SKM-1 treated with dmso at 0.1 percent for 144 hours (cell line): ENCODE measurements at regions not wholly inside any gene's neighbourhood (a gene's known extent, or its start where the extent isn't known, plus 50 kb on each side); places are given as distances from the start of the nearest gene placed in this dataset.
"Not testable (repeated sequence)": the region's sequence is repeated elsewhere in the genome, so short reads cannot be mapped to it uniquely, and the experiment has no call there.

Experiments
- DNase-seq: peaks from one replicate; lab custom pipeline; 2025; ENCODE audit not compliant: unreplicated experiment; lab: John Stamatoyannopoulos, UW

DNA sequence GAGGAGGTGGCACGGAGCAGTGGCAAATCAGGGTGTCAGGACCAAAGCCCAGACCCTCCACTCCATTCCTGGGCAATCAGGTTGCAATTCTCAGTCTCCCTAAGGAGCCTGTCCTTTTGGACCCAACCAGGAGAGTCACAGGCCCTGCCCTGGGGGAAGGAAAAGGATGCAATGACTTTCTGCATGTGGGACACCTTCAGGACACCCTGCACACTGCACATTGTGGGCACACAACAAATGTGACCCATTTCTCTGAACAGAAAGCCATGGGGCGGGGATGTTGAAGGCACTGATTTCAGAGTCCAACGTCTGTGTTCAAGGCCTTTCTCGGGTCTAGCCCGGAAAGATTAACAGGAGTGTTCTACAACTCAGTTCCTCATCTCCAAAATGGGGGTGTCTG is 286.2 kb upstream of the FOXF1 start:
- no peak for DNase-seq

DNA sequence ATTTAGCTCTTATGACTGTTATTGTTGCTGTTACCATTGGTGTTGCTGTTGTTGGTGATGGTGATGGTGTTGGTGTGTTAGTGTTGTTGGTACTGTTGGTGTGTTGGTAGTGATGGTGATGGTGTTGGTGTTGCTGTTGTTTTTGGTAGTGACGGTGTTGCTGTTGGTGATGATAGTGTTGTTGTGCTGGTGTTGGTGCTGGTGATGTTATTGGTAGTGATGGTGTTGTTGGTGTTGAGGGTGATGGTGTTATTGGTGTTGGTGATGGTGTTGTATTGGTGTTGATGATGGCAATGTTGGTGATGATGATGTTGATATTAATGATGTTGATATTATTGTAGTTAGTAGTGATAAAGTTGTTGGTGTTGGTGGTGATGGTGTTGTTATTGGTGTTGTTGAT is 285.7 kb upstream of the FOXF1 start:
- no peak for DNase-seq

DNA sequence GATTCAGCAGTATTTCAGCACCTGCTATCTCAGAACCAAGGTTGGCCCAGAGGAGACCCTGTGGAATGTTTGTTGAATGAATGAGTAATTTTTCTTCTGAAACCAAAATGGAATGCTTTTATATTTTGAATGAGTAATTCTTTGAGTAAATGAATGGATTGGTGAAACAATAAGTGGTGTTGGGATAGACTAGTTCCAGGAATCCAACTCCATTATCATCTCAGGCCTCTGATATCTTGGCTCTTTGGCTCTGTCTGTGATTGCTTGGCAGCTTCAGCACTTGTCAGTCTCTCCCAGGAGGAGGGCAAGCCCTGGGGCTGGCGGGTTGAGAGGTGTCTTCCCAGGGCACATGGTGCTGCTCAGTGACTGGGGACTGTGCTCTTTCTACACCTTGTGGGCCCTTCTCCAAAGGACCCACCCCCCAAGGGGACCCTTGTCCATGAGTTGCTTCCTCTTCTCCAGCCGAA is 284.4 kb upstream of the FOXF1 start:
- no peak for DNase-seq

DNA sequence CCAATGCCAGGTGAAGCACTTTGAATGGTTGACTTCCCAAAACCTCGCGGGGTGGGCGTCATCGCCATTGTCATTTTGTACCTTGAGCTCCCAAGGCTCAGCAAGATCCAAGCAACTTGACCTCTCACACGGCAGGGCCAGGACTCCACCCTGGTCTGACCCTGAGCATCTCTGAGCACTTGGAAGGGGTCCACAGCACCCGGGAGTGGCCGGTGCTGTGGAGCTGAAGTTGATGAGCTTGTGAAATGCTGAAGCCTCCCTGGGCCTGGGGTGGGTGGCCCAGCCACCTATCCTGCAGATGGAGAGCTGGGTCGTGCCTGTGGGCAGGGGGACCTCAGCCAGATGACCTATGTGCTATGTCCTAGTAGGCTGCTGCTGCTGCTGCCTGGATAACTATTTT is 283.3 kb upstream of the FOXF1 start:
- no peak for DNase-seq

- DNase-seq: no peak
Measured at GRCh38 chr16:86227801-86228200, 282.5 kb upstream of the FOXF1 start.

DNA sequence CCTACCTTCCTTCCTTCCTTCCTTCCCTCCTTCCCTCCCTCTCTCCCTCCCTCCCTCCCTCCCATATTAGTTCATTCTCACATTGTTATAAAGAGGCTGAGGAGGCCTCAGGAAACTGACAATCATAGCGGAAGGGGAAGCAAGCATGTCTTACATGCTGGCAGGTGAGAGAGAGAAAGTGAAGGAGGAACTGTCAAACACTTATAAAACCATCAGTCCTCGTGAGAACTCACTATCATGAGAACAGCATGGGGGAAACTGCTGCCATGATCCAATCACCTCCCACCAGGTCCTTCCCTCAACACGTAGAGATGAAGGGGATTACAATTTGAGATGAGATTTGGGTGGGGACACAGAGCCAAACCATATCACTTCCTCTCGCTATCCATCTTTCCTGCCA is 281.6 kb upstream of the FOXF1 start:
- DNase-seq: no peak

- no peak for DNase-seq
Measured at GRCh38 chr16:86229283-86229682, 281.0 kb upstream of the FOXF1 start.

GRCh38 chr16:86229866-86230656 is 280.3 kb upstream of the FOXF1 start:
- DNase-seq: no peak

DNA sequence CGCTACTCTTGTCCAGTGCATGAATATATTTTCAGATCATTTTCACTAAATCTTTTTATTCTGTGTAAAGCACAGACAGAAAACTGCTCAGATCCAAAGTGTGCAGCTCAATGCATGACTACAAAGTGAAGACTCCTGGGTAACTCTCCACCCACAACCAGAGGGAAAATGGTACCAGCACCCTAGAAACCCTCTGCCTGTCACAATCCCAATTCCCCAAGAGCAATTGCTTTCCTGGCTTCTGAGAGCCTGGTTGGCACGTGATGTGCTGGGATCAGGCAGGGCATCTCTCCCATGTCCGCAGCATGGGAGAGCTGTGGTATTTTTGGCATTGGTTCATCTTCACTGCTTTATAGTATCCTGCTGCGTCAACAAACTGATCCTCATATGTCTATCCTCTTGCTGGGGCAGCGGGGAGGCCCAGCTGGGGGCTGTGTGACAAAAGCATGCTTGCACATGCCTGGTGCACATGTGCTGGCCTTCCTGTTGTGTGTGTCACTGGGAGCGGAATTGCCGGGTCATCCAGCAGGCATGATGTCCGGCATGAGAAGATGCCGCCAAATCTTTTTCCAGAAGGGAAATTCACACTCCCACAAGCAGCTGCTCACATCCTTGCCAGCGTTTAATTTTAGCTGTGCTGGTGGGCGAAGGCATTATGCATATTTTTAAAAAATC is 278.9 kb upstream of the FOXF1 start:
- DNase-seq: no peak

DNA sequence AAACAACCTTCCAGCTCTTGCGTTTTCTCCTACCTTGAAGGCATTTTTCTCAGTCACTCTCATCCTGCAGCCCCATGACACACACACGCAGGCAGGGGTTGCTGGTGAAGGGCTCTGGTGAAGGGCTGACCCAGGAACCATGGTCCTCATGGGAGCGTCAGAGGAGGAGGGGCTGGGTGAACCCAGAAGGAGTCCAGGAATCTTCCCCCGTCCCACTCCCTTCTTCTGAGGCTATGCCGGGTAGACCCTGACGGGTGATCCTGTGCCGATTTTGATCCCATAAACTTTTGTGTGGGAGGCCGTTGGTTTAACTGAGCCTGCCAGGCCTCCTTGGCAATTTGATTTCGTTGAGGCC is 278.4 kb upstream of the FOXF1 start:
- DNase-seq: no peak

DNA sequence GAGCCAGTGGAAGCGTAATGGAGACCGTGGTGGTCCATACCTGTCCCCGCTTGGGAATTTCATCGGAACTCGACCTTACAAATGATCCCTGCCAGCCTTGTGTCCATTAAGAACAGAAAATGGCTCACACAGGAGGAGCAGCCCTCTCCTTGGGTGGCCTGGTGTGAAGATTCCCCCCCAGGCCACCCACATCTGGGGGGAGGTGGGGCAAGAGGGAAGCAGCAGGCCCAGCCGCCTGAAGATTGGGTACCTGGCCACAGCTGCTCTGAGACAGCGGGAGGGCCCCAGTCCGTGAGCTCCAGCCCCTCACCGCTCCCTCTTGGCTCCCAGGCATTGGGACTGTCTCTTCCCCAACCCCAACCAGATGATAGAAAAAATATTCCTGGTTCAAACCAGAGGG is 277.8 kb upstream of the FOXF1 start:
- no peak for DNase-seq

DNA sequence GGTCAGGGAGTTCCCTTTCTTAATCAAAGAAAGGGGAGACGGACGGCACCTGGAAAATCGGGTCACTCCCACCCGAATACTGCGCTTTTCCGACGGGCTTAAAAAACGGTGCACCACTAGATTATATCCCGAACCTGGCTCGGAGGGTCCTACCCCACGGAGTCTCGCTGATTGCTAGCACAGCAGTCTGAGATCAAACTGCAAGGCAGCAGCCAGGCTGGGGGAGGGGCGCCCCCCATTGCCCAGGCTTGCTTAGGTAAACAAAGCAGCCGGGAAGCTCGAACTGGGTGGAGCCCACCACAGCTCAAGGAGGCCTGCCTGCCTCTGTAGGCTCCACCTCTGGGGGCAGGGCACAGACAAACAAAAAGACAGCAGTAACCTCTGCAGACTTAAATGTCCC is 276.8 kb upstream of the FOXF1 start:
- not testable (repeated sequence) for DNase-seq

- DNase-seq: no peak
Measured at GRCh38 chr16:86239381-86239780, 270.9 kb upstream of the FOXF1 start.

DNA sequence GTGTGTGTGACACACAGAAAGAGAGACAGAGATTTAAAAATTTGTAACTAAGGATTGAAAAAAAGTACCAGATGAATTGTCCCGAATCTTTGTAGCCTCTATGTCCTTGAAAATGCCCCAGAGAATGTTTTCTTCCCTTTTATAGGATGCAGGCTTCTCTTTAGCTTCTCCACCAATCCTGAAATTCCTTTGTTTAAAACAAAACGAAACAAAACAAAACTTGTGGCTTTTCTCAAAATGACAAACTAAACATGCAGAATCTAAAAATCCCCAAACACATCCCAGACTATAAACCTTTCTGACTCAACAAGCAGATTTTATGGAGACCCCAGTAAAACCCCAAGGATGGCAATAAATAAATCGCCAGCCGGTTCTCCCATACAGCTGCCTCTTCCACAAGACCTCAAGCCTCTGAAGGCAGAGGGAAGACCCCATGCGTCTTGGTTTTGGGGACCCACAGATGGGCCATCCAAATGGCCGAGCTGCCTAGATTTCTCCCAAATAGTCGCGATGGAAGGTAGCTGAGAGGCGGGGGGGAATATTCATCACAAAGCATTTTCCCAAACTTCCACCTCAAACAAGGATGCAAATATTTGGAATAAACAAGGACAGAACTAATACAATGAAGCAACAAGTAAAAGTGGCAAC is 269.5 kb upstream of the FOXF1 start:
- DNase-seq: no peak

GRCh38 chr16:86241681-86242080 is 268.6 kb upstream of the FOXF1 start:
- DNase-seq: no peak

GRCh38 chr16:86242244-86243122 is 267.8 kb upstream of the FOXF1 start:
- DNase-seq: no peak

GRCh38 chr16:86243123-86243473 is 267.2 kb upstream of the FOXF1 start:
- no peak for DNase-seq

DNA sequence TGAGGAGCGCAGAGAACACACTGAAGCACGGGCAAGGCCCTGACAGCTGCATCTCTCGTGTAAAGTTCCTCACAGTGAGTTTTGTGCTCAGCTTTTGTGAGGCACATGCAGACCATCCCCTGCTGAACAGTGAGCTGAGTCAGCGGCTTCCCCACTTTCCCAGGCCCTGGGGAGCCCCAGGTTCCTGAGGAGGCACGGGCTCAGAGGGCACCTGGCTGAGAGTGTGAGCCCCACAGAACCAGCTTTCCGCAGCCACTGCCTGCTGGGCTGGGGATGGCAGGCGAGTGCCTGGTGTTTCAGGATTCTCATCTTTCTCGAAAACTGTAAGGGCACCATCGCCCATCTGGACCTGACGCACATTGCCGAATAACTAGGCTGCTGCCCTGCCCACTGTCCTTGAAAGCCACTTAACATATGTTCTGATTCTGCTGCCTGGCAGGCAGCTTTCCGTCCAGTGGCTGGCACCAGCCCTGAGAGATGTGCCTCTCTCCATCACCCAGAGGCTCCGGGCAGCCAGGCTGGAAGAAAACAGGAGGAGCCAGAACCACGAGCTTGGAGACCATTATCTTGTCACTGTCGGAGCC is 266.7 kb upstream of the FOXF1 start:
- no peak for DNase-seq

- no peak for DNase-seq
Measured at GRCh38 chr16:86244158-86244557, 266.2 kb upstream of the FOXF1 start.

- DNase-seq: no peak
Measured at GRCh38 chr16:86244936-86245335, 265.4 kb upstream of the FOXF1 start.

DNA sequence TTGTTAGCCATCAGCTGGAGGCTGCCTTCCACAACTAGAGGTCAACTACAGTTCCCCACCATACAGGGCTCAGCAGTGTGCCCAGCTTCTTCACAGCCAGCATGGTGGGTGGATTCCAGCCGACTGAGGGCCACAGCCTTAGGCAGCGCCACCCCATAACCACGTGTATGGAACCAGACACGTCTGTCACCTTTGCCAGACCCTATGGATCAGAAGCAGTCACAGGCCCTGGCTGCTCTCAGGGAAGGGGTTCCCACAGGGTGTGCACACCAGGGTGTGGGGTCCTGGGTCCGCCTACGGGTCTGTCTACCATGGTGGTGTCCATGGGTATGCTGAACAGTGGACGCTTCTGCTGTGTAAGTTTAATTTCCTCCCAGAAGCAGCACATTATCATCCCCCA is 265.0 kb upstream of the FOXF1 start:
- no peak for DNase-seq
